ENCODE measurements at regions not wholly inside any gene's neighbourhood (a gene's known extent, or its start where the extent isn't known, plus 50 kb on each side); places are given as distances from the start of the nearest gene placed in this dataset.

- Histone ChIP-seq H3K9me1 (ENCODE audit: control insufficient read depth, extremely low read depth, insufficient read depth, low read length) (no peaks in the 10 kb centered on the region), H3K9ac (ENCODE audit: control insufficient read depth, extremely low read depth, insufficient read depth, low read length) (no peak overlapping the region), H3K36me3 (ENCODE audit: control insufficient read depth in 2 of 2, extremely low read depth in 1 of 2, insufficient read depth in 2 of 2, low read length in 2 of 2) (no peaks in the 10 kb centered on the region), H2AFZ (ENCODE audit: control insufficient read depth, low read length) (no peak overlapping the region), H3K4me3 (ENCODE audit: control insufficient read depth in 2 of 3, extremely low read depth in 1 of 3, insufficient read depth in 2 of 3, low read depth in 1 of 3, low read length in 3 of 3) (no peak overlapping the region), H3K4me2 (ENCODE audit: control insufficient read depth, extremely low read depth, insufficient read depth, low read depth, low read length) (no peak overlapping the region), H4K20me1 (ENCODE audit: control insufficient read depth, extremely low read depth, insufficient read depth, low read length) (no peaks in the 10 kb centered on the region), H3K4me1 (ENCODE audit: control insufficient read depth, extremely low read depth, insufficient read depth, low read length) (no peaks in the 10 kb centered on the region), H3K27ac (ENCODE audit: control insufficient read depth, insufficient read depth, low read length) (no peak overlapping the region), H3K9me3 (ENCODE audit: control insufficient read depth, low read depth, low read length) (no peaks in the 10 kb centered on the region), H3K79me2 (ENCODE audit: control insufficient read depth, insufficient read depth, low read length) (no peaks in the 10 kb centered on the region), H3K27me3 (ENCODE audit: control insufficient read depth, extremely low read depth, insufficient read depth, low read length) (no peaks in the 10 kb centered on the region)
- DNase-seq (ENCODE audit: low read depth, low spot score) (no peak), FAIRE-seq (no peak)
- TF ChIP-seq EZH2 (IDR thresholded peaks at IDR 0.05; ENCODE audit: low read length), result no peak
- no peak for TF ChIP-seq CTCF (optimal IDR thresholded peaks at IDR 0.05 in 1 of 3, IDR thresholded peaks at IDR 0.05 in 1 of 3, conservative IDR thresholded peaks at IDR 0.05 in 1 of 3; ENCODE audit: extremely low read depth in 1 of 3, insufficient read depth in 2 of 3, low read length in 3 of 3)
- dilution Hi-C loops (cut with MboI; ENCODE audit: extremely low pct_ligation_motif_present, low sequenced_read_pairs), result no loop called here
Observed at GRCh38 chr13:86918682-86919081, 752.5 kb upstream of the SLITRK5 start.

- H3K27me3 ChIP-seq (ENCODE audit: control insufficient read depth, extremely low read depth, insufficient read depth, low read length), result no peaks in the 10 kb centered on the region
- H3K4me3 ChIP-seq (ENCODE audit: control insufficient read depth in 2 of 3, extremely low read depth in 1 of 3, insufficient read depth in 2 of 3, low read depth in 1 of 3, low read length in 3 of 3), result no peak overlapping the region
- TF ChIP-seq EZH2 (IDR thresholded peaks at IDR 0.05; ENCODE audit: low read length) (no peak), CTCF (optimal IDR thresholded peaks at IDR 0.05 in 1 of 3, IDR thresholded peaks at IDR 0.05 in 1 of 3, conservative IDR thresholded peaks at IDR 0.05 in 1 of 3; ENCODE audit: extremely low read depth in 1 of 3, insufficient read depth in 2 of 3, low read length in 3 of 3) (no peak)
- H3K9me3 ChIP-seq (ENCODE audit: control insufficient read depth, low read depth, low read length), result no peaks in the 10 kb centered on the region
- H3K27ac ChIP-seq (ENCODE audit: control insufficient read depth, insufficient read depth, low read length), result no peak overlapping the region
- H3K9me1 ChIP-seq (ENCODE audit: control insufficient read depth, extremely low read depth, insufficient read depth, low read length), result no peaks in the 10 kb centered on the region
- no peak overlapping the region for H3K9ac ChIP-seq (ENCODE audit: control insufficient read depth, extremely low read depth, insufficient read depth, low read length)
- H3K4me1 ChIP-seq (ENCODE audit: control insufficient read depth, extremely low read depth, insufficient read depth, low read length), result no peaks in the 10 kb centered on the region
- no peak overlapping the region for H2AFZ ChIP-seq (ENCODE audit: control insufficient read depth, low read length)
- dilution Hi-C loops (cut with MboI; ENCODE audit: extremely low pct_ligation_motif_present, low sequenced_read_pairs), result no loop called here
- no peaks in the 10 kb centered on the region for H4K20me1 ChIP-seq (ENCODE audit: control insufficient read depth, extremely low read depth, insufficient read depth, low read length)
- no peak overlapping the region for H3K4me2 ChIP-seq (ENCODE audit: control insufficient read depth, extremely low read depth, insufficient read depth, low read depth, low read length)
- H3K79me2 ChIP-seq (ENCODE audit: control insufficient read depth, insufficient read depth, low read length), result no peaks in the 10 kb centered on the region
- FAIRE-seq (no peak), DNase-seq (ENCODE audit: low read depth, low spot score) (no peak)
- H3K36me3 ChIP-seq (ENCODE audit: control insufficient read depth in 2 of 2, extremely low read depth in 1 of 2, insufficient read depth in 2 of 2, low read length in 2 of 2), result no peaks in the 10 kb centered on the region
Observed at GRCh38 chr13:86920961-86921360, 750.2 kb upstream of the SLITRK5 start.
